NCI-H446 treated with DMSO at 0.1 percent for 48 hours (cell line): ENCODE measurements at regions not wholly inside any gene's neighbourhood (a gene's known extent, or its start where the extent isn't known, plus 50 kb on each side); places are given as distances from the start of the nearest gene placed in this dataset.
A peak's percentile ranks its signal among the peaks of the same experiment; 100 is the strongest.
"Not testable (repeated sequence)": the region's sequence is repeated elsewhere in the genome, so short reads cannot be mapped to it uniquely, and the experiment has no call there.

Experiments
- DNase-seq: peaks from one replicate; lab custom pipeline; 2025; lab: John Stamatoyannopoulos, UW

GRCh38 chr3:82618594-82618993, 857.1 kb upstream of the GBE1 start:
- DNase-seq, result no peak

- DNase-seq, result no peak
These were observed 848.8 kb upstream of the GBE1 start for GRCh38 chr3:82610236-82610635.

GRCh38 chr3:82607391-82607790, 845.9 kb upstream of the GBE1 start:
- DNase-seq, result no peak

GRCh38 chr3:82596805-82597204, 835.4 kb upstream of the GBE1 start:
- peak; percentile 68 for DNase-seq

- no peak for DNase-seq
These were observed 834.1 kb upstream of the GBE1 start for GRCh38 chr3:82595530-82595929.

GRCh38 chr3:82587174-82587573, 825.7 kb upstream of the GBE1 start:
- DNase-seq, result no peak

GRCh38 chr3:82586414-82586813, 825.0 kb upstream of the GBE1 start:
- DNase-seq, result no peak

- not testable (repeated sequence) for DNase-seq
These were observed 824.6 kb upstream of the GBE1 start for GRCh38 chr3:82586002-82586401.

GRCh38 chr3:82585591-82585990, 824.1 kb upstream of the GBE1 start:
- DNase-seq, result not testable (repeated sequence)

- not testable (repeated sequence) for DNase-seq
These were observed 823.4 kb upstream of the GBE1 start for GRCh38 chr3:82584861-82585260.

GRCh38 chr3:82584415-82584814, 823.0 kb upstream of the GBE1 start:
- DNase-seq, result not testable (repeated sequence)

- DNase-seq, result no peak
These were observed 819.9 kb upstream of the GBE1 start for GRCh38 chr3:82581350-82581749.

- DNase-seq, result no peak
These were observed 811.3 kb upstream of the GBE1 start for GRCh38 chr3:82572721-82573120.

GRCh38 chr3:82568776-82569338, 807.4 kb upstream of the GBE1 start:
- no peak for DNase-seq

GRCh38 chr3:82567029-82567600, 805.7 kb upstream of the GBE1 start:
- DNase-seq, result no peak

GRCh38 chr3:82562896-82563295, 801.5 kb upstream of the GBE1 start:
- no peak for DNase-seq

GRCh38 chr3:82561784-82562183, 800.3 kb upstream of the GBE1 start:
- no peak for DNase-seq

- no peak for DNase-seq
These were observed 796.6 kb upstream of the GBE1 start for GRCh38 chr3:82558081-82558480.

GRCh38 chr3:82556113-82556512, 794.7 kb upstream of the GBE1 start:
- DNase-seq, result peak; percentile 97

GRCh38 chr3:82542556-82542955, 781.1 kb upstream of the GBE1 start:
- not testable (repeated sequence) for DNase-seq

GRCh38 chr3:82521657-82522056, 760.2 kb upstream of the GBE1 start:
- no peak for DNase-seq

GRCh38 chr3:82520846-82521245, 759.4 kb upstream of the GBE1 start:
- no peak for DNase-seq

GRCh38 chr3:82509951-82510603, 748.6 kb upstream of the GBE1 start:
- DNase-seq, result peak; percentile 48
